ENCODE measurements at regions not wholly inside any gene's neighbourhood (a gene's known extent, or its start where the extent isn't known, plus 50 kb on each side); places are given as distances from the start of the nearest gene placed in this dataset.

GRCh38 chr12:125193376-125194152 lies 128.3 kb downstream of the AACS start:
- H3K4me3 Mint-ChIP-seq (ENCODE audit: low read depth) = no peak overlapping the region
- H3K4me1 Mint-ChIP-seq (ENCODE audit: low read depth) = no peaks in the 10 kb centered on the region
- TF ChIP-seq, protein P1, sequence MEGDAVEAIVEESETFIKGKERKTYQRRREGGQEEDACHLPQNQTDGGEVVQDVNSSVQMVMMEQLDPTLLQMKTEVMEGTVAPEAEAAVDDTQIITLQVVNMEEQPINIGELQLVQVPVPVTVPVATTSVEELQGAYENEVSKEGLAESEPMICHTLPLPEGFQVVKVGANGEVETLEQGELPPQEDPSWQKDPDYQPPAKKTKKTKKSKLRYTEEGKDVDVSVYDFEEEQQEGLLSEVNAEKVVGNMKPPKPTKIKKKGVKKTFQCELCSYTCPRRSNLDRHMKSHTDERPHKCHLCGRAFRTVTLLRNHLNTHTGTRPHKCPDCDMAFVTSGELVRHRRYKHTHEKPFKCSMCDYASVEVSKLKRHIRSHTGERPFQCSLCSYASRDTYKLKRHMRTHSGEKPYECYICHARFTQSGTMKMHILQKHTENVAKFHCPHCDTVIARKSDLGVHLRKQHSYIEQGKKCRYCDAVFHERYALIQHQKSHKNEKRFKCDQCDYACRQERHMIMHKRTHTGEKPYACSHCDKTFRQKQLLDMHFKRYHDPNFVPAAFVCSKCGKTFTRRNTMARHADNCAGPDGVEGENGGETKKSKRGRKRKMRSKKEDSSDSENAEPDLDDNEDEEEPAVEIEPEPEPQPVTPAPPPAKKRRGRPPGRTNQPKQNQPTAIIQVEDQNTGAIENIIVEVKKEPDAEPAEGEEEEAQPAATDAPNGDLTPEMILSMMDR (IDR thresholded peaks at IDR 0.05; ENCODE audit: unreplicated experiment) = no peak
- no peaks in the 10 kb centered on the region for H3K36me3 Mint-ChIP-seq (ENCODE audit: insufficient read depth)
- no peak for DNase-seq (ENCODE audit: low spot score, unreplicated experiment)
- no peaks in the 10 kb centered on the region for H3K9me3 Mint-ChIP-seq (ENCODE audit: low read depth)
- H3K27ac Mint-ChIP-seq = no peak overlapping the region
- H3K27me3 Mint-ChIP-seq = peaks cover 80% of the 10 kb centered on the region

- Mint-ChIP-seq H3K36me3 (ENCODE audit: insufficient read depth) (no peaks in the 10 kb centered on the region), H3K4me3 (ENCODE audit: low read depth) (no peak overlapping the region), H3K9me3 (ENCODE audit: low read depth) (no peaks in the 10 kb centered on the region), H3K4me1 (ENCODE audit: low read depth) (no peaks in the 10 kb centered on the region), H3K27me3 (peaks cover 77% of the 10 kb centered on the region), H3K27ac (no peak overlapping the region)
- TF ChIP-seq, protein P1 (IDR thresholded peaks at IDR 0.05; ENCODE audit: unreplicated experiment) = no peak
- DNase-seq (ENCODE audit: low spot score, unreplicated experiment) = no peak
These were observed 129.0 kb downstream of the AACS start for GRCh38 chr12:125194163-125194773.

- no peaks in the 10 kb centered on the region for H3K36me3 Mint-ChIP-seq (ENCODE audit: insufficient read depth)
- no peaks in the 10 kb centered on the region for H3K4me1 Mint-ChIP-seq (ENCODE audit: low read depth)
- DNase-seq (ENCODE audit: low spot score, unreplicated experiment) = no peak
- TF ChIP-seq, protein P1 (IDR thresholded peaks at IDR 0.05; ENCODE audit: unreplicated experiment) = no peak
- H3K27ac Mint-ChIP-seq = no peak overlapping the region
- H3K27me3 Mint-ChIP-seq = peaks cover 77% of the 10 kb centered on the region
- no peak overlapping the region for H3K4me3 Mint-ChIP-seq (ENCODE audit: low read depth)
- H3K9me3 Mint-ChIP-seq (ENCODE audit: low read depth) = no peaks in the 10 kb centered on the region
These were observed 129.8 kb downstream of the AACS start for GRCh38 chr12:125194987-125195386.

DNA sequence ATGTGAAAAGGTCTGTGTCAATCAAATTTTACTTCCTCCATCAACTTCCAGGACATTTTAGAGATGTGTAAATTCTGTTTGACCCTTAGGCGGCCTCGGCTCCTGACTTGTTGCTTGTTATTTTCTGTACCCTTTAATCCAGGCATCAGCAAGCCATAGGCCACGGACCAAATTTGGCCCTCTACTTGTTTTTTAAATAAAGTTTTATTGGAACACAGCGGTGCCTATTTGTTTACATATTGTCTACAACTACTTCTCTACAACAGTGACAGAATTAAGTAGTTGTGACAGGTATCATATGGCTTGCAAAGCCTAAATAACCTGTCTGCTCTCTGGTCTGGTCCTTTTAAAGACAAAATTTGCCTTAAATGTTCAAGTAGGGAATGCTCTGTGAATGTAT lies 132.1 kb downstream of the AACS start:
- Mint-ChIP-seq H3K4me1 (ENCODE audit: low read depth) (no peaks in the 10 kb centered on the region), H3K27me3 (peaks cover 77% of the 10 kb centered on the region), H3K27ac (no peak overlapping the region), H3K4me3 (ENCODE audit: low read depth) (no peak overlapping the region), H3K36me3 (ENCODE audit: insufficient read depth) (no peaks in the 10 kb centered on the region), H3K9me3 (ENCODE audit: low read depth) (peaks cover 3% of the 10 kb centered on the region)
- TF ChIP-seq, protein P1 (IDR thresholded peaks at IDR 0.05; ENCODE audit: unreplicated experiment) = no peak
- DNase-seq (ENCODE audit: low spot score, unreplicated experiment) = no peak

GRCh38 chr12:125198652-125199051 lies 133.4 kb downstream of the AACS start:
- Mint-ChIP-seq H3K36me3 (ENCODE audit: insufficient read depth) (no peaks in the 10 kb centered on the region), H3K9me3 (ENCODE audit: low read depth) (peaks cover 3% of the 10 kb centered on the region), H3K27ac (no peak overlapping the region), H3K4me3 (ENCODE audit: low read depth) (no peak overlapping the region), H3K27me3 (peaks cover 72% of the 10 kb centered on the region), H3K4me1 (ENCODE audit: low read depth) (no peaks in the 10 kb centered on the region)
- TF ChIP-seq, protein P1 (IDR thresholded peaks at IDR 0.05; ENCODE audit: unreplicated experiment) = no peak
- no peak for DNase-seq (ENCODE audit: low spot score, unreplicated experiment)

All from progenitor cell of endocrine pancreas (in vitro differentiated cells).